ENCODE measurements at regions not wholly inside any gene's neighbourhood (a gene's known extent, or its start where the extent isn't known, plus 50 kb on each side); places are given as distances from the start of the nearest gene placed in this dataset.

DNA sequence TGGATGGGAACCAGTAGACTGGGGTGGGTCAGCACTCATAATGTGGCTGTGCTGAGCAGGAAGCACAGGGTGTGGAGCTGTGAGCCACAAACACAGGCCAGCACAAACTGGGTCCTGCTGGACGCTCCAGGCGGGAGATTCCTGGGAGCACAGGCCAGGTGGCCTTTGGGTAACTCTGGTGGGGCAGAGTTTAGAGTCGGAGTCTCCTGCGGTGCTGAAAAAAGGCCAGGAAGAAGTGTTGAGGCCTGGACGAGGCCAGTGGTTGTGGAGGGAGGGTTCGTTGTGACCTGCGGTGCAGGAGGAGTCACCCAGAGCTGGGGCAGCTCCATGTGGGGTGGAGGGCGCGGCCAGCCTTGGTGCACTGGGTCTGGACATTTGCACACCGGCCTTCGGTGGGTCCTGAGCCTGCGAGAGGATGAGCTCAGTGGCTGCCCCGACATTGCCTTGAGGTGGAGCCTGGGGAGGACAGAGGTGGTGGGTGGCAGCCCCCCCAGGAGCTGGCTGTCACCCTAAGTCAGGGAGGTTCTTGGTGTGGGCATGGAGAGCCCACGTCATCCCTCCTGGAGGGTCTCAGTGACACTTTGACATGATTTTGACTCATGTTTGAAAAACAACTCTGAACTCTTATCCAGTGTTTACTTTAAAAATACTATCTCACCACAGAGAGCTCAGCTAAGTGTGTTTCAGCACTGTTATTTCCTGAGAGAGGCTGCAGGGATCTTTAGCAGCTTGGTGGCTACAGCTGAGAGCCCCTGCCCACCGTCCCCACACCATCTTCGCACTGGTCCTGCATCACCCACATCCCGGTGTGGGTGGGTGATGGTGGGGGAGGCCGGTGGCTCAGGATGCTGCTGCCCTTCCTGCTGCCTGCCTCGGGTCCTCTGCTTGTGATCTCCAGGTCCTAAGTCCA, 98.7 kb downstream of the NPIPB11 start (continued):
- no peak for TF ChIP-seq GZF1 (CRISPR knock-in tag; IDR thresholded peaks at IDR 0.05)
- TF ChIP-seq CC2D1A (CRISPR knock-in tag; IDR thresholded peaks at IDR 0.05), result no peak
- TF ChIP-seq ZFP37 (CRISPR knock-in tag; IDR thresholded peaks at IDR 0.05; ENCODE audit: borderline replicate concordance), result 0 out of 2 replicates have a peak, but pooled peaks have one; percentile 15
- TF ChIP-seq NFKBIZ (CRISPR knock-in tag; IDR thresholded peaks at IDR 0.05), result no peak
- peak; percentile 39 for TF ChIP-seq SALL1 (CRISPR knock-in tag; IDR thresholded peaks at IDR 0.05)
- peak; percentile 68 for TF ChIP-seq ZNF687 (CRISPR knock-in tag; IDR thresholded peaks at IDR 0.05)
- TF ChIP-seq FOXO1 (CRISPR knock-in tag; IDR thresholded peaks at IDR 0.05), result peak; percentile 15; the same call in 1 of the 2 replicates
- 0 out of 2 replicates have a peak, but pooled peaks have one; percentile 25 for TF ChIP-seq SP2 (CRISPR knock-in tag; IDR thresholded peaks at IDR 0.05)
- peak; percentile 45; the same call in 1 of the 2 replicates for TF ChIP-seq ZNF782 (CRISPR knock-in tag; IDR thresholded peaks at IDR 0.05; ENCODE audit: borderline replicate concordance)
- TF ChIP-seq HMG20A (CRISPR knock-in tag; IDR thresholded peaks at IDR 0.05; ENCODE audit: borderline replicate concordance), result peak; percentile 30; the same call in 1 of the 2 replicates
- 0 out of 2 replicates have a peak, but pooled peaks have one; percentile 22 for TF ChIP-seq ZNF704 (CRISPR knock-in tag; IDR thresholded peaks at IDR 0.05; ENCODE audit: borderline replicate concordance)
- TF ChIP-seq ZNF691 (CRISPR knock-in tag; IDR thresholded peaks at IDR 0.05; ENCODE audit: borderline replicate concordance, low read depth), result 0 out of 2 replicates have a peak, but pooled peaks have one; percentile 66
- 0 out of 2 replicates have a peak, but pooled peaks have one; percentile 19 for TF ChIP-seq MED1 (CRISPR knock-in tag; IDR thresholded peaks at IDR 0.05)
- TF ChIP-seq AHR (CRISPR knock-in tag; IDR thresholded peaks at IDR 0.05), result peak; percentile 33; the same call in 1 of the 2 replicates
- TF ChIP-seq ADNP (CRISPR knock-in tag; IDR thresholded peaks at IDR 0.05), result no peak
- TF ChIP-seq ZNF430 (CRISPR knock-in tag; IDR thresholded peaks at IDR 0.05), result no peak
- 0 out of 2 replicates have a peak, but pooled peaks have one; percentile 32 for TF ChIP-seq IRF1 (CRISPR knock-in tag; IDR thresholded peaks at IDR 0.05; ENCODE audit: low read depth)
- TF ChIP-seq ZNF749 (CRISPR knock-in tag; IDR thresholded peaks at IDR 0.05; ENCODE audit: borderline replicate concordance), result no peak

Measured in HepG2 (cell line).